ENCODE measurements at regions not wholly inside any gene's neighbourhood (a gene's known extent, or its start where the extent isn't known, plus 50 kb on each side); places are given as distances from the start of the nearest gene placed in this dataset.

DNA sequence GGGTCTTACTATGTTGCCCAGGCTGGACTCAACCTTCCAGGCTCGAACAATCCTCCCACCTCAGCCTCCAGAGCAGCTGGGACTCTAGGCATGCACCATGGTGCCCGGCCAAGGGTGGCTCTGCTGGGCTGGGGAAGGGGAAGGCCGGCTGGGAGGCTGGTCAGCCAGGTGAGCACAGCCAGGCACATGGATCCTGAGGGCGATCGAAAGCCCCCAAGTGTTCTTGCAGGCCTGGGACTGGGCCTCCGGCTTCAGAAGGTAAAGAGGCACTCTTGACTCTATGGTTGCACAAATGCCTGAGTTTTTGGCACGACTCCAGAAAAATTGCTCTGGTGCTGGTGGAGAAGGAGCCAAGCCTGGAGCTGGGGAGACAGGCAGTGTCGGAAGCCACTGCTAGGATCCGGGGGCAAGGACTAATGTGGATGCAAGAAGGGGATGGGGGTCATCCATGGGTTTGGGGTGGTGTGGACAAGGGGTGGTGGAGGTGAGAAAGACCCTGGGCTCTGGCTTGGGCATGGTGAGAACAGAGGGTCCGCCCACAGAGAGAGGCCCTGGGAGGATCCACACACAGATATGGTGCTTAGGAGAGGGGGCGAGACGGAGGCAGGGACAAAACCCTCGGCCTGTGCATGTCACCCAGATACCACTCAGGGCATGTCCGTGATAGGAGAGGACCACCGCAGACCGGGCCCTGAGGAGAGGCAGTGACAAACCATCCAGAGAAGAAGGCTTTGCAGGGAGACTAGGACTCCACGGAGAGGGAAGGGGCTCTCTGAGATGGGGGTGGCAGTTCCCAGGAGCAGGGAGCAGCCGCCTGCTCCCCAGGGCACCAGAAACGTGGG is 51.1 kb upstream of the COL5A1 start:
- TF ChIP-seq, protein P1, sequence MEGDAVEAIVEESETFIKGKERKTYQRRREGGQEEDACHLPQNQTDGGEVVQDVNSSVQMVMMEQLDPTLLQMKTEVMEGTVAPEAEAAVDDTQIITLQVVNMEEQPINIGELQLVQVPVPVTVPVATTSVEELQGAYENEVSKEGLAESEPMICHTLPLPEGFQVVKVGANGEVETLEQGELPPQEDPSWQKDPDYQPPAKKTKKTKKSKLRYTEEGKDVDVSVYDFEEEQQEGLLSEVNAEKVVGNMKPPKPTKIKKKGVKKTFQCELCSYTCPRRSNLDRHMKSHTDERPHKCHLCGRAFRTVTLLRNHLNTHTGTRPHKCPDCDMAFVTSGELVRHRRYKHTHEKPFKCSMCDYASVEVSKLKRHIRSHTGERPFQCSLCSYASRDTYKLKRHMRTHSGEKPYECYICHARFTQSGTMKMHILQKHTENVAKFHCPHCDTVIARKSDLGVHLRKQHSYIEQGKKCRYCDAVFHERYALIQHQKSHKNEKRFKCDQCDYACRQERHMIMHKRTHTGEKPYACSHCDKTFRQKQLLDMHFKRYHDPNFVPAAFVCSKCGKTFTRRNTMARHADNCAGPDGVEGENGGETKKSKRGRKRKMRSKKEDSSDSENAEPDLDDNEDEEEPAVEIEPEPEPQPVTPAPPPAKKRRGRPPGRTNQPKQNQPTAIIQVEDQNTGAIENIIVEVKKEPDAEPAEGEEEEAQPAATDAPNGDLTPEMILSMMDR (IDR thresholded peaks at IDR 0.05; ENCODE audit: insufficient read depth, low read depth, low read length) = no peak
- ChIA-PET POLR2A (no interaction called here), CTCF (no interaction called here)
- Histone ChIP-seq H3K4me3 (ENCODE audit: low read depth, low read length) (no peak overlapping the region), H3K27me3 (ENCODE audit: control insufficient read depth, insufficient read depth, low read length) (no peaks in the 10 kb centered on the region), H3K36me3 (ENCODE audit: control insufficient read depth, insufficient read depth, low read length) (no peaks in the 10 kb centered on the region)
- no peak for DNase-seq (ENCODE audit: low read depth)

DNA sequence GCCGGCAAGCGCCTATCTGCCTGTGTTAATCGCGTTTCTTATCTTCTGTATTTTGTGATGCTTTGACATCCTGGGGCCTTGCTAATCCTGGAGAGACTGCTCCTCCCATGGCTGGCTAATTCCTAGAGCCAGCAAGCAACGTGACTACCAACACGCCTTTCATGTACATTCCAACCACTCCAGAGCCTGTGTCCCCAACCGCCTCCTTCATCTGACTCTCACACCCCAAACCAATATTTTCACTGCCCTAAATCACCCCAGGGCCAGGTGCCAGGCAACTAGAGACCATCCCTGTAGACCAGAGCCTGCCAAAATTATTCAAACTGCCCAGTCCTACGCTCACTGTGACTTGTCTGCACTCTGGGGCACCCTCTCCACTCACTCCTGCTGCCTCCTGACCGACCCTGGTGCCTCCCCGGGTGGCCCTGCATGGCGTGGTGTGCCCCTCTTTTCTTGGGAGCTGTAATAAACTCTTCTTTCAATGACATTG is 50.5 kb upstream of the COL5A1 start:
- ChIA-PET CTCF (no interaction called here), POLR2A (no interaction called here)
- Histone ChIP-seq H3K27me3 (ENCODE audit: control insufficient read depth, insufficient read depth, low read length) (no peaks in the 10 kb centered on the region), H3K4me3 (ENCODE audit: low read depth, low read length) (no peak overlapping the region), H3K36me3 (ENCODE audit: control insufficient read depth, insufficient read depth, low read length) (no peaks in the 10 kb centered on the region)
- no peak for DNase-seq (ENCODE audit: low read depth)
- TF ChIP-seq, protein P1 (IDR thresholded peaks at IDR 0.05; ENCODE audit: insufficient read depth, low read depth, low read length) = no peak

DNA sequence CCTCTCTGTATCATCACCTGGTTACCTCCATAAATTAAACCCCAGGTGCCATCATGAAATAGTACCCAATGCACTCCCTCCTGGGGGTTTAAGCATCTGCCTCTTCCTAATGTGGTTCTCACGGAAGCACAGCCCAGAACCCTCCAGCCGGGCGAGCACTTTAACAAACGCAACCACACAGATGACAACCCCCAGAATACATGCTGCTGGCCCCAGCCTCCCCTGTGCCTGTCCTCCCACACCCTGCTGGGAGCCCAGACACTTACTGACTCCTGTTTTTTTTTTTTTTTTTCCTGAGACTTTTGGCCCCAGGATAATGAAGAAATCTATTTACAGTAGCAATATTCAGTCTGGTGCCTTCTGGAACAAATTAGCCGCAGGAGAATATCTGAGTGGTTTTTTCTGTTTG is 50.0 kb upstream of the COL5A1 start:
- no peaks in the 10 kb centered on the region for H3K36me3 ChIP-seq (ENCODE audit: control insufficient read depth, insufficient read depth, low read length)
- no peaks in the 10 kb centered on the region for H3K27me3 ChIP-seq (ENCODE audit: control insufficient read depth, insufficient read depth, low read length)
- TF ChIP-seq, protein P1 (IDR thresholded peaks at IDR 0.05; ENCODE audit: insufficient read depth, low read depth, low read length) = no peak
- H3K4me3 ChIP-seq (ENCODE audit: low read depth, low read length) = no peak overlapping the region; the same call in 1 of the 2 replicates
- peak; percentile 55 for DNase-seq (ENCODE audit: low read depth)
- CTCF ChIA-PET = interaction anchor here (1.2 to 1.9 kb wide), 2 partner anchors 11 to 54 kb away, joined by 4 to 8 read pairs; no protein-coding TSS in a partner anchor
- POLR2A ChIA-PET = no interaction called here
